HG03575 (cell line): ENCODE measurements at regions not wholly inside any gene's neighbourhood (a gene's known extent, or its start where the extent isn't known, plus 50 kb on each side); places are given as distances from the start of the nearest gene placed in this dataset.
"Not testable (repeated sequence)": the region's sequence is repeated elsewhere in the genome, so short reads cannot be mapped to it uniquely, and the experiment has no call there.

ENCODE experiments used
- ATAC-seq: cut with Tn5 transposase; IDR thresholded peaks from one replicate; pipeline ENCODE4 v1.9.1; 2021; ENCODE audit not compliant: unreplicated experiment, insufficient number of reproducible peaks, low FRiP score; ENCODE audit errors: extremely low read depth

- ATAC-seq: peak; percentile 67
Measured at GRCh38 chr4:127250577-127250976, 382.2 kb upstream of the INTU start.

GRCh38 chr4:127251423-127251822, 381.3 kb upstream of the INTU start:
- peak; percentile 63 for ATAC-seq

- no peak for ATAC-seq
Measured at GRCh38 chr4:127256500-127256899, 376.3 kb upstream of the INTU start.

GRCh38 chr4:127261476-127261875, 371.3 kb upstream of the INTU start:
- no peak for ATAC-seq

GRCh38 chr4:127268367-127268766, 364.4 kb upstream of the INTU start:
- ATAC-seq: no peak

GRCh38 chr4:127277023-127277422, 355.7 kb upstream of the INTU start:
- not testable (repeated sequence) for ATAC-seq

- no peak for ATAC-seq
Measured at GRCh38 chr4:127284236-127284635, 348.5 kb upstream of the INTU start.

GRCh38 chr4:127291316-127291715, 341.4 kb upstream of the INTU start:
- no peak for ATAC-seq

GRCh38 chr4:127293496-127293895, 339.3 kb upstream of the INTU start:
- no peak for ATAC-seq

GRCh38 chr4:127304356-127304755, 328.4 kb upstream of the INTU start:
- no peak for ATAC-seq

GRCh38 chr4:127307996-127308395, 324.8 kb upstream of the INTU start:
- no peak for ATAC-seq

GRCh38 chr4:127309369-127310102, 323.2 kb upstream of the INTU start:
- no peak for ATAC-seq

- no peak for ATAC-seq
Measured at GRCh38 chr4:127311371-127311770, 321.4 kb upstream of the INTU start.

- ATAC-seq: no peak
Measured at GRCh38 chr4:127311924-127312323, 320.8 kb upstream of the INTU start.

GRCh38 chr4:127313767-127314166, 319.0 kb upstream of the INTU start:
- ATAC-seq: no peak

- no peak for ATAC-seq
Measured at GRCh38 chr4:127327491-127327890, 305.3 kb upstream of the INTU start.

- ATAC-seq: no peak
Measured at GRCh38 chr4:127335073-127335620, 297.6 kb upstream of the INTU start.

- ATAC-seq: no peak
Measured at GRCh38 chr4:127335732-127336131, 297.0 kb upstream of the INTU start.

GRCh38 chr4:127343123-127343522, 289.6 kb upstream of the INTU start:
- ATAC-seq: not testable (repeated sequence)

- no peak for ATAC-seq
Measured at GRCh38 chr4:127344071-127344470, 288.7 kb upstream of the INTU start.

GRCh38 chr4:127347936-127348335, 284.8 kb upstream of the INTU start:
- ATAC-seq: no peak
